GM21717 (cell line): ENCODE measurements at regions not wholly inside any gene's neighbourhood (a gene's known extent, or its start where the extent isn't known, plus 50 kb on each side); places are given as distances from the start of the nearest gene placed in this dataset.
A peak's percentile ranks its signal among the peaks of the same experiment; 100 is the strongest.

Experiments used
- ATAC-seq: cut with Tn5 transposase; IDR thresholded peaks from one replicate; pipeline ENCODE4 v1.9.1; 2021; ENCODE audit warnings: mild to moderate bottlenecking, moderate library complexity; ENCODE audit not compliant: unreplicated experiment

- no peak for ATAC-seq
Measured at GRCh38 chr5:88144219-88145001, 124.2 kb downstream of the TMEM161B start.

GRCh38 chr5:88143693-88144218, 124.9 kb downstream of the TMEM161B start:
- ATAC-seq = no peak

GRCh38 chr5:88142886-88143692, 125.6 kb downstream of the TMEM161B start:
- no peak for ATAC-seq

GRCh38 chr5:88142636-88142885, 126.1 kb downstream of the TMEM161B start:
- ATAC-seq = no peak

GRCh38 chr5:88140856-88141752, 127.5 kb downstream of the TMEM161B start:
- ATAC-seq = peak; percentile 92

GRCh38 chr5:88140396-88140855, 128.2 kb downstream of the TMEM161B start:
- no peak for ATAC-seq

- ATAC-seq = no peak
Measured at GRCh38 chr5:88130211-88130815, 138.3 kb downstream of the TMEM161B start.

- no peak for ATAC-seq
Measured at GRCh38 chr5:88128813-88129212, 139.8 kb downstream of the TMEM161B start.

- ATAC-seq = no peak
Measured at GRCh38 chr5:88119535-88120125, 149.0 kb downstream of the TMEM161B start.

- no peak for ATAC-seq
Measured at GRCh38 chr5:88118179-88118578, 150.5 kb downstream of the TMEM161B start.

GRCh38 chr5:88117546-88117945, 151.1 kb downstream of the TMEM161B start:
- no peak for ATAC-seq

- no peak for ATAC-seq
Measured at GRCh38 chr5:88116396-88116795, 152.2 kb downstream of the TMEM161B start.

GRCh38 chr5:88115211-88115610, 153.4 kb downstream of the TMEM161B start:
- ATAC-seq = no peak

- ATAC-seq = no peak
Measured at GRCh38 chr5:88113429-88113828, 155.2 kb downstream of the TMEM161B start.

GRCh38 chr5:88109818-88110217, 158.8 kb downstream of the TMEM161B start:
- ATAC-seq = no peak

GRCh38 chr5:88108490-88109279, 160.0 kb downstream of the TMEM161B start:
- no peak for ATAC-seq

GRCh38 chr5:88094906-88095496, 173.6 kb downstream of the TMEM161B start:
- ATAC-seq = no peak

GRCh38 chr5:88094403-88094802, 174.2 kb downstream of the TMEM161B start:
- no peak for ATAC-seq

- ATAC-seq = no peak
Measured at GRCh38 chr5:88093765-88094164, 174.9 kb downstream of the TMEM161B start.
